HG02973 (cell line): ENCODE measurements at regions not wholly inside any gene's neighbourhood (a gene's known extent, or its start where the extent isn't known, plus 50 kb on each side); places are given as distances from the start of the nearest gene placed in this dataset.
"Not testable (repeated sequence)": the region's sequence is repeated elsewhere in the genome, so short reads cannot be mapped to it uniquely, and the experiment has no call there.

Experiments
- ATAC-seq: cut with Tn5 transposase; IDR thresholded peaks from one replicate; pipeline ENCODE4 v1.9.1; 2021; ENCODE audit warnings: moderate library complexity; ENCODE audit not compliant: unreplicated experiment

- ATAC-seq, result no peak
Measured at GRCh38 chr15:31503758-31504461, 177.3 kb downstream of the KLF13 start.

DNA sequence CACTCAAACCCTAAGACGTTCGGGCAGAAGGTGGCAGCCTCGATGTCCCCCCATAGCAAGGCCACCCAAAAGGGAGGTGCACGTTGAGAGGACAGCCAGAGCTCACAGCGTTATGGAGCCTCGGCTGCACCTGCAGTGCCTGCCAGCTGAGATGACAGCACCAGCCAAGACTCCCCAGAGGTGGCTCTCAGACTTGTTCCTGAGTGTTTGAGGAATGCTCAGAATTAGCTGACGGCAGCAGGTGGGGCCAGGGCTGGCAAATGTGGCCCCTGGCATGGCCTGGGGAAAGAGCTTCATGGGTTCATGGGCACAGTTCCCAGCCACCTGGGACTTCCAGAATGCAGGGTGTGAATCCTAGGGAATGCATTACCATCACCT, 177.8 kb downstream of the KLF13 start:
- no peak for ATAC-seq

GRCh38 chr15:31507573-31507972, 180.9 kb downstream of the KLF13 start:
- not testable (repeated sequence) for ATAC-seq

GRCh38 chr15:31508656-31509055, 182.0 kb downstream of the KLF13 start:
- ATAC-seq, result no peak

DNA sequence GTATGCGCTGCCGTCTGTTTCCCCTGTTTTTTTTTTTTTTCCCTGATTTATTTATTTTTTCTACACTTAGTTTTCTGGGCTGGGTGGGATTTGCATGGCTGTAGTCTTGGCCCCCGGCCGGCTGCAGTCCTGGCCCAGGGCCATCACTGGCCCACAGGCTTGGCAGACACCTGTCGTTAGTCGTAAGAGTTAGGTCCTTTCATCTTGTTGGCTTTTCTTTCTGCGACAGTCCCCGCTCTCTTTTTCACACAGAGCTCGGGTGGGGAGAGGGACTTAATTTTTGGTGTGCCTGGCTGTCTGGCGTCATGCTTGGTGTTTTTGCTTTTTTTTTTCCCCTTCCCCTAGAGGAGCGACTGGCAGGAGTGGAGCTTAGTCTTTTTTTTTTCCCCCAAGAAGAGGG, 183.4 kb downstream of the KLF13 start:
- ATAC-seq, result no peak

GRCh38 chr15:31511707-31512310, 185.2 kb downstream of the KLF13 start:
- no peak for ATAC-seq

GRCh38 chr15:31513178-31513577, 186.5 kb downstream of the KLF13 start:
- no peak for ATAC-seq

- no peak for ATAC-seq
Measured at GRCh38 chr15:31516440-31516839, 189.8 kb downstream of the KLF13 start.

- no peak for ATAC-seq
Measured at GRCh38 chr15:31516874-31517273, 190.2 kb downstream of the KLF13 start.

DNA sequence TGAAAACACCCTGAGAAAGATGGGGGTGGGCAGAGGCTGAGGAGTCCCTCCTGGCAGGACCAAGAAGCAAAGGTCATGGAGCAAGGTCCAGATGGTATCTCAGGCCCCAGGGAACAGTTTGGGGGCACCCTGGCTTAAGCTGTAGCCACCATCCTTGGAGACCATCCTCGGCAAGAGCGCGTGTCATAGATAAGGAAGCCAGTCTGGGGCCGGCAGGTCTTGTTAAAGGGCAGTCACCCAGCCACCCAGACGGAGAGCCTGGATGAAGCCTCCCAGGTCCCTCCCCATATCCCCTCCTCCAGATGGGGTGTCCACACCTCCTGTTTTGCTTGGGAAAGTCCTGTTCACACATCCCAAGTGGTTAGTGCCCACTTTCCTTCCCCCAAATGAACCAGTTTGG, 191.1 kb downstream of the KLF13 start:
- no peak for ATAC-seq

- ATAC-seq, result no peak
Measured at GRCh38 chr15:31522028-31522427, 195.4 kb downstream of the KLF13 start.

DNA sequence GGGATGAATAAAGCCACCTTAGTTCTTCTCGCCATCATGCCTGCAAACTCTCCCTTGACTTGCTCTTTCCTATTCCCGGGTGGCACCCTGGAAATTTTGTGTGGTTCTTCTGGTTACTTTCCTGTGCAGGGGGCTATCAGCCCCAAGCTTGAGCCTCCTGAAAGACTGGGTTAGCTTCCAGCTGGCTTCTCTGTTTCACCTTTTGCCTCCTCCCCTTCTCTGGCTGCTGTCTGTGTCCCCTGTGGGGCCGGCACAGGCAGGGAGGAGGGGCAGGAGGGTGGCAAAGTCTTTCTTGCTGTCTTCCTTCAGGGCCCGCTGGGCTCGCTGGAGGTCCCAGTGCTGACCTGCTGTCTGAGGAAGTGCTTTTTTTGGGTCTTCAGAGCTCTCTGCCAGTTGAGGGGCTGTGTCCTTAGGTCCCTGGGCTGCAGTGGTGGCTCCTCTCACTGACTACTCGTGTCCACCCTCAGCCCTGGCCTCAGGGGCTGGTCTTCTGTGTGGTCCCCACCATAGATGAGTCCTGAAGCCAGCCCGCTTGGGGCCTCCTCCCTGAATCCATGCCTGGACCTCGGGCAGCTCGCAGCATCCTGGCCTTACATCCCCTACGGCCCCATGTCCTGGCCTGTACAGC, 196.5 kb downstream of the KLF13 start:
- ATAC-seq, result no peak

DNA sequence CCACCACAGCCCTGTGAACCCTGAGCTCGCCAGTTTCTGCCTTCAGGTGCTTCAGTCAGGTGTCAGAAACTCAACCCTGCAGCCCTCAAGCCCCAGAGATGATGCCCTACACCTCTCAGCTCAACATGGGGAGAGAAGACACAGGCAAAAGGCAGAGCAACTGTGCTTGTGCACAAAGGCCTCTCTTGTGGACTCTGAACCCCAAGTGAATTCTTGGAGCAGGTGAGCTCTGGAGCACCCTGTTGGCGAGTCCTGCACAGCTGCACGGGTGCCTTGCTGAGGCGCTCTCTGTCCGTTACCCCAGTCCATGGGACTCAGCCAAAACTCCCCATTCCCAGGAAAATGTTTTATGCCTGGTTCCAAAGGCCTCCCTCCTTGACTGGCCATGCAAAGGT, 197.0 kb downstream of the KLF13 start:
- ATAC-seq, result no peak

DNA sequence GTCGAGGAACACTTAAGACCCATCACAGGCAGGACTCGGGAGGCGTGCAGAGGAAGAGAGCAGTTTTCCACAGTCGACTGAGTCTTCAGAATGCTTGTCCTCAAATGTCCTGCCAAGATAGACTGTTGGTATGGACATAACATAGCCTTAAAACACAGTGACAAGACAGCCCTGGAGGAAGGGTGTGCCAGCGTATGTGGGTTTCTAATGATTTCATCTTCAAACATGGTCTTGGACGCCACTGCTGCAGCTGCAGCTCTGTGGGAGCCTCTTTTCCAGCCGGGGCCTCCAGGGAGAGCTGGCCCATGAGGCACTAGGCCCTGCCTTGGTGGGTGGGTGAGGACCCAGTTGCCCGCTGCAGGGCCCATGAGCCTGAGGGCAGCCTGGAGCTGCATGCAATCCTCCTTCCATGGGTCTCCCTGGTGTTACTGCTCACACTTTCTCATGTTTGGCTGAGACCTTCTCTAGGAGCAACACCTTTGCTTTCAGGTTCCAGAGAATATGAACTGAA, 198.6 kb downstream of the KLF13 start:
- no peak for ATAC-seq

GRCh38 chr15:31525988-31526665, 199.5 kb downstream of the KLF13 start:
- ATAC-seq, result no peak

GRCh38 chr15:31526916-31527690, 200.5 kb downstream of the KLF13 start:
- ATAC-seq, result no peak

- ATAC-seq, result no peak
Measured at GRCh38 chr15:31528846-31529245, 202.2 kb downstream of the KLF13 start.

- ATAC-seq, result no peak
Measured at GRCh38 chr15:31537770-31538592, 211.3 kb downstream of the KLF13 start.

DNA sequence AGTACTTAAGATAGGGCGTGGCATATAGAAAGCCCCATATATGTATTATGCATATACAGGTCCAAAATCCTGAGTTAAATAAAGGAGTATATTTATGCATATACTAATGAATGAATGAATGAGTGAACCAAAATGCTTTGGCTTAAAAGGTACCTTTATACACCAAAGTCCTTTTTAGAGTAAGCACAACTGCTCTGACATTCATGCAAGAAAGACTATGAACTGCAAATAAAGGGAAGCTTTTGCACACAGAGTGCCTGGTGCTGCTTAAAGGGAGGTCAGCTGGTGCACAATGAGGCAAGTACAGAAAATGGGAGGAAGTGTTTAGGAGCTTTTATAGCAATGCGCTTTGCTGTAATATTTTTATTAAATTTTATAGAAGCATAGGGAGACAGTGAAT, 214.0 kb downstream of the KLF13 start:
- ATAC-seq, result no peak

- no peak for ATAC-seq
Measured at GRCh38 chr15:31544361-31544760, 217.7 kb downstream of the KLF13 start.
